WTC11 (cell line): ENCODE measurements at regions not wholly inside any gene's neighbourhood (a gene's known extent, or its start where the extent isn't known, plus 50 kb on each side); places are given as distances from the start of the nearest gene placed in this dataset.

Experiments used
- ZNF423 ChIP-seq: fragments of 250-450 bp; sonication (Bioruptor Pico); IDR thresholded peaks from 2 replicates; pipeline ENCODE4 v2.1.2; 2022; ENCODE audit warnings: mild to moderate bottlenecking, moderate library complexity
- ZNF671 ChIP-seq: fragments of 250-450 bp; sonication (Bioruptor Pico); IDR thresholded peaks from 2 replicates; pipeline ENCODE4 v1.8.0; 2021; ENCODE audit warnings: mild to moderate bottlenecking
- TF ChIP-seq, protein P1 (sequence below): fragments of 200-600 bp; IDR thresholded peaks from 2 replicates; pipeline ENCODE4 v1.8.0; 2022; ENCODE audit warnings: antibody characterized with exemption
- TF ChIP-seq, protein P2 (sequence below): sonication (generic); formaldehyde crosslinking; IDR thresholded peaks from 2 replicates; pipeline ENCODE4 v1.8.0; 2022; ENCODE audit warnings: mild to moderate bottlenecking, missing genetic modification reagents
- TF ChIP-seq, protein P3 (sequence below): sonication (generic); formaldehyde crosslinking; IDR thresholded peaks from 2 replicates; pipeline ENCODE4 v1.8.0; 2023; ENCODE audit warnings: mild to moderate bottlenecking, missing genetic modification reagents

DNA sequence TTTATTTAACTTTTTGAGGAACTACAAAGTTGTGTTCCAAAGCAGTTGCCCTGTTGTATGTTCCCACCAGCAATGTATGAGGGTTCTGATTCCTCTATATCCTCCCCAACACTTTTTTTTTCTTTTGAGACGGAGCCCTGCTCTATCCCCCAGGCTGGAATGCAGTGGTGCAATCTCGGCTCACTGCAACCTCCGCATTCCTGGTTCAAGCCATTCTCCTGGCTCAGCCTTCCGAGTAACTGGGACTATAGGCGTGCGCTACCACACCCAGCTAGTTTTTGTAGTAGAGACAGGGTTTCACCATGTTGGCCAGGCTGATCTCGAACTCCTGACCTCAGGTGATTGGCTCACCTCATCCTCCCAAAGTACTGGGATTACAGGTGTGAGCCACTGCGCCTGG, 60.4 kb upstream of the ENAH start:
- TF ChIP-seq, protein P1, sequence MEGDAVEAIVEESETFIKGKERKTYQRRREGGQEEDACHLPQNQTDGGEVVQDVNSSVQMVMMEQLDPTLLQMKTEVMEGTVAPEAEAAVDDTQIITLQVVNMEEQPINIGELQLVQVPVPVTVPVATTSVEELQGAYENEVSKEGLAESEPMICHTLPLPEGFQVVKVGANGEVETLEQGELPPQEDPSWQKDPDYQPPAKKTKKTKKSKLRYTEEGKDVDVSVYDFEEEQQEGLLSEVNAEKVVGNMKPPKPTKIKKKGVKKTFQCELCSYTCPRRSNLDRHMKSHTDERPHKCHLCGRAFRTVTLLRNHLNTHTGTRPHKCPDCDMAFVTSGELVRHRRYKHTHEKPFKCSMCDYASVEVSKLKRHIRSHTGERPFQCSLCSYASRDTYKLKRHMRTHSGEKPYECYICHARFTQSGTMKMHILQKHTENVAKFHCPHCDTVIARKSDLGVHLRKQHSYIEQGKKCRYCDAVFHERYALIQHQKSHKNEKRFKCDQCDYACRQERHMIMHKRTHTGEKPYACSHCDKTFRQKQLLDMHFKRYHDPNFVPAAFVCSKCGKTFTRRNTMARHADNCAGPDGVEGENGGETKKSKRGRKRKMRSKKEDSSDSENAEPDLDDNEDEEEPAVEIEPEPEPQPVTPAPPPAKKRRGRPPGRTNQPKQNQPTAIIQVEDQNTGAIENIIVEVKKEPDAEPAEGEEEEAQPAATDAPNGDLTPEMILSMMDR, result no peak
- TF ChIP-seq ZNF423 (CRISPR knock-in tag) (no peak), ZNF671 (CRISPR knock-in tag) (no peak)
- TF ChIP-seq, protein P2, sequence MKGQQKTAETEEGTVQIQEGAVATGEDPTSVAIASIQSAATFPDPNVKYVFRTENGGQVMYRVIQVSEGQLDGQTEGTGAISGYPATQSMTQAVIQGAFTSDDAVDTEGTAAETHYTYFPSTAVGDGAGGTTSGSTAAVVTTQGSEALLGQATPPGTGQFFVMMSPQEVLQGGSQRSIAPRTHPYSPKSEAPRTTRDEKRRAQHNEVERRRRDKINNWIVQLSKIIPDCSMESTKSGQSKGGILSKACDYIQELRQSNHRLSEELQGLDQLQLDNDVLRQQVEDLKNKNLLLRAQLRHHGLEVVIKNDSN (CRISPR knock-in tag), result no peak
- TF ChIP-seq, protein P3, sequence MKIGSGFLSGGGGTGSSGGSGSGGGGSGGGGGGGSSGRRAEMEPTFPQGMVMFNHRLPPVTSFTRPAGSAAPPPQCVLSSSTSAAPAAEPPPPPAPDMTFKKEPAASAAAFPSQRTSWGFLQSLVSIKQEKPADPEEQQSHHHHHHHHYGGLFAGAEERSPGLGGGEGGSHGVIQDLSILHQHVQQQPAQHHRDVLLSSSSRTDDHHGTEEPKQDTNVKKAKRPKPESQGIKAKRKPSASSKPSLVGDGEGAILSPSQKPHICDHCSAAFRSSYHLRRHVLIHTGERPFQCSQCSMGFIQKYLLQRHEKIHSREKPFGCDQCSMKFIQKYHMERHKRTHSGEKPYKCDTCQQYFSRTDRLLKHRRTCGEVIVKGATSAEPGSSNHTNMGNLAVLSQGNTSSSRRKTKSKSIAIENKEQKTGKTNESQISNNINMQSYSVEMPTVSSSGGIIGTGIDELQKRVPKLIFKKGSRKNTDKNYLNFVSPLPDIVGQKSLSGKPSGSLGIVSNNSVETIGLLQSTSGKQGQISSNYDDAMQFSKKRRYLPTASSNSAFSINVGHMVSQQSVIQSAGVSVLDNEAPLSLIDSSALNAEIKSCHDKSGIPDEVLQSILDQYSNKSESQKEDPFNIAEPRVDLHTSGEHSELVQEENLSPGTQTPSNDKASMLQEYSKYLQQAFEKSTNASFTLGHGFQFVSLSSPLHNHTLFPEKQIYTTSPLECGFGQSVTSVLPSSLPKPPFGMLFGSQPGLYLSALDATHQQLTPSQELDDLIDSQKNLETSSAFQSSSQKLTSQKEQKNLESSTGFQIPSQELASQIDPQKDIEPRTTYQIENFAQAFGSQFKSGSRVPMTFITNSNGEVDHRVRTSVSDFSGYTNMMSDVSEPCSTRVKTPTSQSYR, result no peak
